Smooth muscle cell (in vitro differentiated cells): ENCODE measurements at regions not wholly inside any gene's neighbourhood (a gene's known extent, or its start where the extent isn't known, plus 50 kb on each side); places are given as distances from the start of the nearest gene placed in this dataset.

Experiments used
- DNase-seq: peaks from one replicate; lab custom pipeline; 2025; ENCODE audit not compliant: unreplicated experiment; lab: John Stamatoyannopoulos, UW
- H2AFZ ChIP-seq: fragments of 200-600 bp; sonication (generic); 2 replicates; pipeline ENCODE4 v1.6.0; 2016; ENCODE audit warnings: antibody characterized with exemption, low read depth, mild to moderate bottlenecking
- H3F3A ChIP-seq: fragments of 200-600 bp; sonication (generic); 2 replicates; pipeline ENCODE4 v1.6.0; 2017; ENCODE audit warnings: antibody characterized with exemption, low read depth
- H3K27ac ChIP-seq: fragments of 200-600 bp; sonication (generic); 2 replicates; pipeline ENCODE4 v1.5.1; 2016; ENCODE audit warnings: low read depth, mild to moderate bottlenecking
- H3K27me3 ChIP-seq: fragments of 200-600 bp; sonication (generic); 2 replicates; pipeline ENCODE4 v1.6.1; 2016; ENCODE audit warnings: low read depth, mild to moderate bottlenecking
- H3K36me3 ChIP-seq: fragments of 200-600 bp; sonication (generic); 2 replicates; pipeline ENCODE4 v1.5.1; 2016; ENCODE audit warnings: low read depth
- H3K4me1 ChIP-seq: fragments of 200-600 bp; sonication (generic); 2 replicates; pipeline ENCODE4 v1.5.1; 2016; ENCODE audit warnings: low read depth
- H3K4me2 ChIP-seq: fragments of 200-600 bp; sonication (generic); 2 replicates; pipeline ENCODE4 v1.6.0; 2016; ENCODE audit warnings: mild to moderate bottlenecking
- H3K4me3 ChIP-seq: fragments of 200-600 bp; sonication (generic); 2 replicates; pipeline ENCODE4 v1.5.1; 2016; ENCODE audit warnings: mild to moderate bottlenecking
- H3K79me2 ChIP-seq: fragments of 200-600 bp; sonication (generic); 2 replicates; pipeline ENCODE4 v1.6.0; 2016; ENCODE audit warnings: low read depth, mild to moderate bottlenecking
- H3K9ac ChIP-seq: fragments of 200-600 bp; sonication (generic); 2 replicates; pipeline ENCODE4 v1.6.0; 2016; ENCODE audit warnings: low read depth
- H3K9me3 ChIP-seq: fragments of 200-600 bp; sonication (generic); replicated peaks from 2 replicates; pipeline ENCODE4 v1.5.1; 2016; ENCODE audit warnings: low read depth
- H4K20me1 ChIP-seq: fragments of 200-600 bp; sonication (generic); 2 replicates; pipeline ENCODE4 v1.6.0; 2016; ENCODE audit warnings: low read depth
- WGBS: methylation state at CpG from one replicate; pipeline ENCODE4 v1.1.7; 2016; ENCODE audit warnings: low lambda C conversion rate; 5-methylcytosine and 5-hydroxymethylcytosine counted together
- TF ChIP-seq, protein P1 (sequence below): fragments of 200-600 bp; sonication (generic); IDR thresholded peaks from 2 replicates; pipeline ENCODE4 v1.5.1; 2017; ENCODE audit warnings: borderline replicate concordance, mild to moderate bottlenecking, antibody characterized with exemption; ENCODE audit not compliant: insufficient read depth, poor library complexity, severe bottlenecking

DNA sequence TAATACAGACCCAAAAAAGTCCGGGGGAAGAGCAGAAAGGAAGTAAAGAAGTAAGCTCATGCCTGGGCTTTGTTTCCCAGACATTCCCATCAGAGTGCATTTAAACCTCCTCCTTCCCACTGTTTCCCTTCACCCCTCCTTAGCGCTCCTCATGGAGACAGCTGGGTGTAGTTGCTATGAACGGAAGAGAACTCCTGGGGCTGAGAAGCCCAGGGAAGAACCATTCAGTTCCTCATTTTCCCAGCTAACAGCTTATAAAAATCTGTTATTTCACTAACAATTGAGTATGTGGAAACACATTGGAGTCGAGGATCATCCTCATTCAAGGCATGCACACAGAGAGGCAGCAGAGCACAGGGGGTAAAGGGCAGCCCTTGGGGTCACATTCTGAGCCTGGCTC, 299.3 kb downstream of the SHQ1 start:
- TF ChIP-seq, protein P1, sequence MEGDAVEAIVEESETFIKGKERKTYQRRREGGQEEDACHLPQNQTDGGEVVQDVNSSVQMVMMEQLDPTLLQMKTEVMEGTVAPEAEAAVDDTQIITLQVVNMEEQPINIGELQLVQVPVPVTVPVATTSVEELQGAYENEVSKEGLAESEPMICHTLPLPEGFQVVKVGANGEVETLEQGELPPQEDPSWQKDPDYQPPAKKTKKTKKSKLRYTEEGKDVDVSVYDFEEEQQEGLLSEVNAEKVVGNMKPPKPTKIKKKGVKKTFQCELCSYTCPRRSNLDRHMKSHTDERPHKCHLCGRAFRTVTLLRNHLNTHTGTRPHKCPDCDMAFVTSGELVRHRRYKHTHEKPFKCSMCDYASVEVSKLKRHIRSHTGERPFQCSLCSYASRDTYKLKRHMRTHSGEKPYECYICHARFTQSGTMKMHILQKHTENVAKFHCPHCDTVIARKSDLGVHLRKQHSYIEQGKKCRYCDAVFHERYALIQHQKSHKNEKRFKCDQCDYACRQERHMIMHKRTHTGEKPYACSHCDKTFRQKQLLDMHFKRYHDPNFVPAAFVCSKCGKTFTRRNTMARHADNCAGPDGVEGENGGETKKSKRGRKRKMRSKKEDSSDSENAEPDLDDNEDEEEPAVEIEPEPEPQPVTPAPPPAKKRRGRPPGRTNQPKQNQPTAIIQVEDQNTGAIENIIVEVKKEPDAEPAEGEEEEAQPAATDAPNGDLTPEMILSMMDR: no peak
- Histone ChIP-seq H3K27me3 (no peaks in the 10 kb centered on the region), H4K20me1 (no peaks in the 10 kb centered on the region), H3K27ac (no peak overlapping the region), H3K4me2 (no peak overlapping the region), H3K4me3 (no peak overlapping the region), H3K9ac (no peak overlapping the region), H2AFZ (no peak overlapping the region), H3K79me2 (no peaks in the 10 kb centered on the region), H3K4me1 (no peaks in the 10 kb centered on the region), H3K36me3 (no peaks in the 10 kb centered on the region), H3K9me3 (no peaks in the 10 kb centered on the region), H3F3A (no peaks in the 10 kb centered on the region)
- DNase-seq: no peak
- WGBS: 89% methylated on average over 4 of the region's 4 CpGs

DNA sequence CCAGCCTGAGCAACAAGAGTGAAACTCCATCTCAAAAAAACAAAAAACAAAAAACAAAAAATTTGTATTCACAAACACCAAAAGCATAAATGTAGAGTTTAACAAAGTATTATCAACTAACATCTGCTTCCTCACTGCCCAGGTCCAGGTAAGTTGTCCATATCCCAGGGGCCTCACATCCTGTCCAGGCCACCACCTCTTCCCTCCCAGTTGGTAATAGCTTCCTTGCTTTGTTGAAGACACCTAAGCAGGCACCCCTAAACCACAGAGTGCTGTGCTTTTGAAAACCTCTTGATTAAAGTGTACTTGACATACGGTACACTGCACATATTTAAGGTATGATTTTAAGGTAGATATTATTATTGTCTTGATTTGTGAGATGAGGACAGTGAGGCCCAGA, 299.8 kb downstream of the SHQ1 start:
- no peaks in the 10 kb centered on the region for H3K36me3 ChIP-seq
- no peaks in the 10 kb centered on the region for H3K9me3 ChIP-seq
- no peak overlapping the region for H3K9ac ChIP-seq
- H3K4me1 ChIP-seq: no peaks in the 10 kb centered on the region
- 0% methylated on average over 1 of the region's 1 CpG for WGBS
- no peak for DNase-seq
- H3F3A ChIP-seq: no peaks in the 10 kb centered on the region
- H3K27me3 ChIP-seq: no peaks in the 10 kb centered on the region
- H3K79me2 ChIP-seq: no peaks in the 10 kb centered on the region
- no peak overlapping the region for H3K4me2 ChIP-seq
- H3K27ac ChIP-seq: no peak overlapping the region
- no peak overlapping the region for H2AFZ ChIP-seq
- no peaks in the 10 kb centered on the region for H4K20me1 ChIP-seq
- TF ChIP-seq, protein P1: no peak
- H3K4me3 ChIP-seq: no peak overlapping the region

GRCh38 chr3:72547183-72547582, 301.1 kb downstream of the SHQ1 start:
- H4K20me1 ChIP-seq: no peaks in the 10 kb centered on the region
- no peaks in the 10 kb centered on the region for H3K4me1 ChIP-seq
- no peaks in the 10 kb centered on the region for H3K36me3 ChIP-seq
- no peaks in the 10 kb centered on the region for H3K79me2 ChIP-seq
- H3K9ac ChIP-seq: no peak overlapping the region
- no peaks in the 10 kb centered on the region for H3K27me3 ChIP-seq
- WGBS: 97% methylated on average over 3 of the region's 3 CpGs
- H3K4me2 ChIP-seq: no peak overlapping the region
- H3K9me3 ChIP-seq: no peaks in the 10 kb centered on the region
- no peaks in the 10 kb centered on the region for H3F3A ChIP-seq
- no peak overlapping the region for H3K27ac ChIP-seq
- no peak overlapping the region for H2AFZ ChIP-seq
- no peak overlapping the region for H3K4me3 ChIP-seq
- TF ChIP-seq, protein P1: no peak
- no peak for DNase-seq

DNA sequence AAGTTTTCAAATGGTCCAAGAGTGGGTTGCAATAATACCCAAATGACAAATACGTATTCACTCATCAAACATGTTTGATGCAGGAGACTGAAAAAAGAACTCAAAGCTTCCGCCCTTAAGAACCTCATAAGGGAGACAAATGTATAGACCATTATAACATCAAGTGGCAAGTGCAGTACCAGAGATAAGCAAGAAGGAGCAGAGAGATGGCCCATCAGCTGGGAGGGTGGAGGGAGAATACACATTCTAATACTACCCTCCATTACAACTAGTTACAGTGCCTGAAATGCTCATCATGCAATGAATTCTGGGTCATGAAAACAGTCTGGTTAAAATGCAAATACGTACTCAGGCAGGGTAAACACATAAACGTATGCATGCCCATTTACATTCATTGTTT, 304.0 kb downstream of the SHQ1 start:
- Histone ChIP-seq H3K36me3 (no peaks in the 10 kb centered on the region), H3K4me1 (no peaks in the 10 kb centered on the region), H3K9me3 (no peaks in the 10 kb centered on the region), H3K27me3 (no peaks in the 10 kb centered on the region), H3F3A (no peaks in the 10 kb centered on the region), H3K79me2 (no peaks in the 10 kb centered on the region), H3K27ac (no peak overlapping the region), H4K20me1 (no peaks in the 10 kb centered on the region), H3K4me3 (no peak overlapping the region), H3K4me2 (no peak overlapping the region), H2AFZ (no peak overlapping the region), H3K9ac (no peak overlapping the region)
- DNase-seq: no peak
- TF ChIP-seq, protein P1: no peak
- 81% methylated on average over 4 of the region's 4 CpGs for WGBS
